NCI-H146 treated with DMSO at 0.1 percent for 48 hours (cell line): ENCODE measurements at regions not wholly inside any gene's neighbourhood (a gene's known extent, or its start where the extent isn't known, plus 50 kb on each side); places are given as distances from the start of the nearest gene placed in this dataset.
A peak's percentile ranks its signal among the peaks of the same experiment; 100 is the strongest.

Source experiments
- DNase-seq: peaks from one replicate; lab custom pipeline; 2025; ENCODE audit not compliant: unreplicated experiment; lab: John Stamatoyannopoulos, UW

DNA sequence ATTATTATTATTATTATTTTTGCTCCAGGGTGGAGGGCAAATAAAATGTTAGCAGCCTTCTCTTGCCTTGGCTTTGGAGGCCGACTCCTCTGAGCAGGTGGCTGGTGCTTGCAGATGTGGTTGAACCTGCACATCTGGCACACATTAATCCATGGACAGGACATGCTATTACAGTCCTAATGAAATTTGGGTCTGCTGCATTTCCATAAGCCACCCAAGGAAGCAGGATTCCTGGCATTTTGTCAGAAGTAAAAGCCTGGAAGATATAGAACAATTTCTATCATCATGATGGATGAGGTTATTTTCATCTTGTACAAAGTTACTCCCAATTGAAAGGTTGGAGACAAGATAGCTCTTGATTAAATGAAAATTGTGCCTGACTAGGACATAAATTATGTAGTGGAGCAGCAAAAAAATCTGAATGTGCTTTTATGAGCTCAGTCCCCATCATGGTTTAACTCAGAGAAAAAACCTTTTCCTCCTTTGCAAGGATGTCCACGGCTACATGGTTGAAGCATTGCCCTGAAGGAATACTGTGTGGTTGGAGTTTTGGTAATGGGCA lies 130.9 kb upstream of the RGMA start:
- DNase-seq = no peak

DNA sequence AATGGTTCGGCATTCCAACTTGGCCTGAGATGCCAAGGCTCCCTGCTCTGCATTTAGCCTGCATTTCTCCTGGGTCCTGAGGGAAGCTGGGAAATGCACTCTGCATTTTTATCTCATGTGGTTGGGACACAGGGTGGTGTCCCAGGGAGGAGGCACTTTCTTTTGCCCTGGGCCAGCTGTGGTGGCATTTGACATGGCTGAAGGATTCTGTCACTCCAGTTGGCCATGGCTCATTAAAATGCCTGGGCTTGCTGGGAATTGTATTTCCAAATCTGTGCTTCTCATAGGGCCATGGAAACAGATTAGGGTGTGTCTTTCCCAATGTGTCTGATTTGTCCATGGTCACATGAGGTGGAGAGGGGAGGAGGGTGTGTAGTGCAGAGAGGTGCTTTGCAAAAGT lies 128.3 kb upstream of the RGMA start:
- DNase-seq = no peak

DNA sequence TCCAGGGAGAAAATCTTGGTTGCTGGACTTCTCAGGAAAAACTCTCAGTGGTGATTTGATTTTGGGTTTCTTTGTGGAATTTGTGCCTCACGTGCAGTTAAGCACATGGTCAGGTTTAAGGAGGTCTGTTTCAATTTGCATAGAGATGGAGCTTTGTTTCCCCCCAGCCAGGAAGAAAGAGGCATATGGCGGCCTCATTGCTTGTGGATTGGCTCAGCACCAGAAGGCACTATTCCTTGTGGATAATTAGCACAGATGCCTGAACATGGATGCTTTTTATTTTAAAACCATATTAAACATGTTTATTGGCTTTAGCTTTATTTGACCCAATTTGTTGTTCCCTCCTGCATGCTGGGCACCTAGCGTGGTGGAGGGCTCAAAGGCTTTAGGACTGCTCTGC lies 125.1 kb upstream of the RGMA start:
- DNase-seq = no peak

DNA sequence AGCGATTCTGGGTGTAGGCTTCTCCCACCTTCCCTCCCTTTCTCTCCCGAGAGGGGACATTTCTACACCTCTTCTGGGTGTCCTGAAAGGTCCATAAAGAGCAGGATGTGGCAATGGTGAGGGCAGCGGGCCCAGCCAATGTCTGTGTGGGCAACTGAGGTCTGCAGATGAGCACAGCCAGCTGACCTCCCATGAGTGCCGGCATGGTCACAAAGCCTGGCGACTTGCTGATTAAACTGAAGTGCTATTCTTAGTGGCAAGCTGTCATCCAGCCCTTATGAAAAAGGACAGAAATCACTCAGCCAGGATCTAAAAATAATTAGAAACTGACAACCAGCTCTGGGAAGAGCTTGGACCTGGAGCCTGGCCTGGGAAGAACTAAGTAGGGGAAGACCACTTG lies 124.3 kb upstream of the RGMA start:
- no peak for DNase-seq

DNA sequence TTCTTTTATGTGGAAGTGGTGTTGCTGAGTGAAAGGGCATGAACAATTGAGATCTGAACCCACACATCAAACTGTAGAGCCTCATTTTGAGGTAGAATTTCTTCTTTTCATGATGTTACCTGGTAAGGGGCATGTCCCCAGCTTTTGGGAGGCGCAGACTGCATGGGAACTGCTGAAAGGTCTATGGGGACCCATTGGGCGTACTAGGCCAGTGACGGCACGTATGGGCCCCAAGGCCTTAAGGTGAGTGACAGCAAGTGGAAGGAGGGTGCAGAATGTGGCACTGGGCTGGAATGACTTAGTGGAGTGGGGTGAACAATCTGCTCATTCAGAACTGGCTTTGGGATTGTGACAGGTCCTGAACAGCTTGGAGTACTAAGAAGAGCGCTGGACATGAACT lies 123.6 kb upstream of the RGMA start:
- DNase-seq = no peak

DNA sequence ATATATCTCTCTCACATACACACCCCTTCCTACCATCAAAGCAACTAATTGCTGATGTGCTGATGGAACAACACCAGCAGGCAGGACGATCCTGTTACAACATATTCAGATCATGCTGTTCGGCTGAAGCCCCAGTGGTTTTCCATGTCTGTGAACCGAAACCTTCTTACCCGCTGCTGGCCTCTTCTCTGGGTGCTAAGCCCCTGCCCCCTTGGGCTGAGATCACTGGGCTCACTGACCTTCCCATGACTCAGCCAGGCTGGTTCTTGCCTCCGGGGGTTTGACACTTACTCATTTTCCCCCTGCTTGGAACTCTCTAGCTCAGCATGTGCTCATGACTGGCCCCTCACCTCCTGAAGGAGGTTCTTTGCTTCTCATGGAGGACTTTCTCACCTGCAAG lies 122.0 kb upstream of the RGMA start:
- DNase-seq = no peak

DNA sequence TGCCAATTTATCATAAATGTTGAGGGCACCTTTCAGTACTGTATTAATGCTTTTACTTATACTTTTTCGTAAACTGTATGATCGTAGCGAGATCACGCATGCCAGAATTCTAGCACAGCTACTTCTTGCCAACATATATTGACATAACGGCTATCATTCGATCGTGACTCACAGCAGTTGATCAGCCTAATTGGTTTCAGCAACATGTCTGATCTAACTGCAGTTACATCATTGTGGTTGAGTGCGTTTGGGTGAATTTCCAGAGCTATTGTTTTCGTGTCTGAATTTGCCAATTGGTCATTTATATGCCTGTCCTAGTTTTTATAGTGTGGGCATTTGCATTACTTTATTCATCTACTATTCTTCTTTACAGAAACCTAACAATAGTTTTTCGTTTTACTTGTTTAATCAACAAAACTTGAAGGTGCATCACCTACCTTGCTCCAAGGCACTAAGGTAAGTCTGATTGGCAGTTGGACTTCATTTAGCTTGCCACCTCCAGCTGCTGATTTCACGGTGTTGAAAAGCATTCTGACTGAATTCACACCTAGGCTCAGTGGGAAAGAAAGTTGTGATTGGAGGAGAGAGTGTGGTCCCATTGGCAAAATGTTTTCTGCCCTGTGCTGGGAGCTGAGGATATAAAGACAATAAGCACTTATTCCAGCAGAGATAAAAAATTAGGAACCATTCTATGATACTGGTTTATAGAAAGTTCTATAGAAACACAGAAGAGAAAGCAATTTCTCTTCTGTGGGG lies 120.9 kb upstream of the RGMA start:
- no peak for DNase-seq

DNA sequence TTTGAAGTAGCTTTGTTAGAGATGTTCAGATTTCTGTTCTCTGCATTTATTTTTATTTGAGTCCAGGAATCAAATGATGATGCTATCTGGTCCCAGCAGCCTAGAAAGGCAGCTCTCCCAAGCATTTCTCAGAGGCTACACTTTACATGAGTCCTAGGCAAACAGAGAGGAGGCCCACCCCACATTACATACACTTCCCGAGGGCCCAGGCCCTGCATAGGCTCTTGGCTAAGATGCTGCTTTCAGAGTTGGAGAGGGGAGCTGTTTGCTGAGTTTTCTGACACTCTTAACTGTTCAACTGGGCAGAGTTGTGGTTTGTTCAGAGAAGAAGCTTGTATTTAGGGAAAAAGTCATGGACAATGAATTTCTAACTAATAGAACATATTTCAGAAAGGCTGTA lies 117.9 kb upstream of the RGMA start:
- DNase-seq = no peak

DNA sequence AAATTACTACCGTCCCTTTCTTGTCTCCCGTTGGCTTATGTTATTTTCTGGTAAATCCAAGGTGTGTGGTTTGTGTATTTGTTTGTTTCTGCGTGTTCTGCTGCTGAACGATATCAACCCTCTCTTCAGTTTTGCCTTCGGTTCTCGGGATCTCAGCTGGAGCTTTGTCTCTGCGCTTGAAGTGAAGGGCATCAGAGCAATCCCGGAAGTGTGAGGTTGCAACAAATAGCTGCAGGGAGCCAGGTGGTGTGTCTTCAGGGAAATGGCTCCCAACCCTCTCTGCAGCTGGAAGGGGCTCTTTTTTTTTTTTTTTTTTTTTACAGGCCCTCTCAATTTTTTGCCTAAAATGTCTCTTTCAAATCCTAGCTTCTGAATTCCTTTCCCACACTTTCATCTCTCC lies 116.4 kb upstream of the RGMA start:
- no peak for DNase-seq

DNA sequence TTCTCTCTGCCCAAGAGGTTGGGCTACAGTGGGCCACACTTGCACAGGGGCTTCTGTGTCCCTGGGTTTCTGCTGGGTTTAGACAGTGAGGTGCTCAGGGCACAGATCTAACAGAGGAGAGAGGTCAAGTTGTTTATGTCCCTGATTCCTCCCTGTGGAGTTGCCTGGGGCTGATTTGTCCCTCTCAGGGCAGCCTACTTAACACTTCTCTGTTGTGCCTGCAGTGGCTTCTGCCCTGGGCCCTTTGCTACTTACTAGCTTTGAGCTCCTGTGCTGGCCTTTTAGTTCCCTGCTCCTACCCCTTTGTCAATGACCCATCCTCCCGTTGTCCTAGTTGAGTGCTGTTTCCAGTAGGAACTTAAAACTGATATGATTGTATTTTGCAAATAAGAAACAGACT lies 114.0 kb upstream of the RGMA start:
- DNase-seq = no peak

DNA sequence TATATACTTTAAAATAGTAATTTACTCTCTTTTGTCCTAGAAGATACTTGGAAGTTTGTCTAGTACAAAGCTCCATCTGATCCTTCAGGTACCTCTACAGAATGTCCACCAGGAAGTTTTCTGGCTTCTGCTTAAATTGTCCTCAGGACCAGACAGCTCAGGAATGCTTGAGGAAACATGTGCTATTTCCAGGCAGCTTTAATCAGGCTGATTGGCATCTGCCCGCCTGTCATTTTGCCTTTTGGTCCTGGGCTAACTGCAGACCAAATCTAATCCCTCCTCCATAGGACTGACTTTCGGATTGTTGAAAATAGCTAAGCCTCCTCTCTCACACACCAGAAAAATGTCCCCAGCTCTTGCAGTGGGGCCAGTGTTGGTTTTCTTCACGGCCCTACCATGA lies 113.4 kb upstream of the RGMA start:
- DNase-seq = no peak

DNA sequence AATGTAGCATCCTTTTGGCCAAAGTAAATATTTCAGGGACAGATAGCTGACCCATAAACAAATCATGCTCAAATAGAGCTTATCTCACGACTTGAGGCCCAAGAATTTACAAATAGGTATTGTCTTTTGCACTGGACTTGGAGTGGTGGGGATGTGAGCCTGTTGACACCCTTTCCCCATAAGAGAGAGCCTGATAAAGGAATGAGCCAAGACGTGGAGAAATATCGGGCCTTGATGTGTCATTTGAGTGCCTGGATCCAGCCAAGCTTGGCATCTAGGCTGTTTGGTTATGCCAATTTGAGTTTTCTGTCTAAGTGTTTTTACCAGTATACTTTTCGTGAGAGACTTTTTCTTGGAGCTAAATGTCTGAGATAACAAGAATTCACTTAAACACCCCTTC lies 112.9 kb upstream of the RGMA start:
- DNase-seq = no peak

DNA sequence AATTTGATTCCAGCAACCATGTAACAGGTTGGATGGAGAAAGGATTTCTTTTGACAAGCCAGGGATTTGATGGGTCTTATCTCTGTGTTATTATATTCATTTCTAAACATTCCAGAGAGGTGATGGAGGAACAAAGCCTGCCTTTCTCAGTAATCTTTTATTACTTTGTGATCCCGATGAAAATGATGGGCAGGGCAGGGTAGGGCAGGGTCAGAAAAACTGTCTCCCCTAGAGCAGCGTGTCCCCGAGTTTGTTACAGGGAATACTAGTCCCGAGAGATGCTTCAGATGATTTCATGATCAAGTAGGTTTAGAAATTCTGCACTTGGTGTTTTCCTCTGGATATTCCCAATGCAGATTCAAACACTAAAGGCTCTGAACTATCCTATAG lies 111.8 kb upstream of the RGMA start:
- DNase-seq = no peak

DNA sequence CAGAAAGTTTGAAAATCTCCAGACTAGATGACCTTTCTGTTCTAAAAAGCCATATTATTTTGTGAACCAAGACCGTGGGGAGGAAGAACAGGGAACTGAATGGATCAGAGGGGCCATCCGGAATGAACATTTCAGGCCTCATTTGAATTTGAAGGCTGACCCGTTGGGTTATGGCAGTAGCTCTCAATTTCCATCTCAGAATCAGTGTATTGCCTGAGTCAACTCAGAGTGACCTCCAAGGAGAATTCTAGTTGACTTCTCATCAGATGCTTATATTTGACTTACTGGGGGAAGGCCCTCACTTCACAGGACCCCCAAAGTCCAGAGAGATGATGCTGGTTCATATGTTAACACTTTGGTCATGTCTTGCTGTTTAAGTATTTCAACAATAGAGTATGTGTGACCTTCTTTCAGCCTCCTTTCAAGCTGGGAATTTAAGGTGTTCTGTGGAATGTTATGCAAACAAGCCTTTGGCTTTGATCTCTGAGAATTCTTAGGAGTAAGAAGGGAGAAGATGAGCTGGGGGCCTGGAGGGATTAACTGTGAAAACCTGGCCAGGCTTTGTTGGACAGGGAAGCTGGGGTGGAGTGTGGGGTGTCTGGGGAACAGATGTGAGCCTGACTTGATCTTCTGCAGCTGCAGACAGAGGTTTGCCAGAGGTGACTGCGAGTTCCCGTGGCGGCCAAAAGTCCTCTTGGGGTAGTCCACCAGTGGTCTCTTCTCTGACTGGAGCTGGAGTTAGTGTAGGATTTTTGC lies 111.2 kb upstream of the RGMA start:
- no peak for DNase-seq

DNA sequence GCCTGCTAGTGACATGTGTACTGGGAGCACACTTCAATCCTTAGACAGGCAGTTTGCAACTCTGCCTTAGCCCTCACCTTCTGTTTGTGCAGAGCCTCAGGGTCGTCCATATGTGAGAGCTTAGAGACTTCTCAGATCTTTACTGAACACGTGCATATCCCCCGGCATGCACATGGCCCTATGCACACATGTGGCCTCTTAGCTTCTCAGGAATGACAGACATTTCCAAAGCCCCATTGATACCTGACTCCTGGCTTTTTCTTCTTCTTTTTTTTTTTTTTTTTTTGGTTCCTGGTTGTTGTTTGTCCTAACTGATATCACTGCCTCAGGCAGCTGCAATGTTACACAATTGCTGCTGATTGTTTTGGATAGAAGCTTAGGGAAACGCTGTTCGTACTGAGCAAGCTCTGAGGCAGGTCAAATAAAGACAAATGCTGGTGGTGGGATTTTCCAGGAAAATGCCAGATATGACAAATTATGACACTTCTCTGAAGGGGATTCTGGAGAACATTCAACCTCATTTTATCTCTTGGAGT lies 107.2 kb upstream of the RGMA start:
- no peak for DNase-seq

DNA sequence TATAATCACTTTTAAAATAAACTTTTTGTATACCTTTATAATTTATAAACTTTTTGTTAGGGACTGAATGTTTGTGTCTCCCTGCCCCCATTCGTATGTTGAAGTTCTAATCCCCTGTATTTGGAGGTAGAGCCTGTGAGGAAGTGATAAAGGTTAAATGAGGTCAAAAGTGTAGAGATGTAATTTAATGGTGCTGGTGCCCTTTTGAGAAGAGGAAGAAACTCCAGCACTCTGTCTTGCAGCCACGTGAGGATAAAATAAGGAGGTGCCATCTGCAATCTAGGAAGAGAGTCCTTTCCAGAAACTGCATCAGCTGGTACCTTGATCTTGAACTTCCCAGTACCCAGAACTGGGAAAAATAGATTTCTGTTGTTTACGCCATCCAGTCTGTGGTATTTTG lies 106.1 kb upstream of the RGMA start:
- no peak for DNase-seq

DNA sequence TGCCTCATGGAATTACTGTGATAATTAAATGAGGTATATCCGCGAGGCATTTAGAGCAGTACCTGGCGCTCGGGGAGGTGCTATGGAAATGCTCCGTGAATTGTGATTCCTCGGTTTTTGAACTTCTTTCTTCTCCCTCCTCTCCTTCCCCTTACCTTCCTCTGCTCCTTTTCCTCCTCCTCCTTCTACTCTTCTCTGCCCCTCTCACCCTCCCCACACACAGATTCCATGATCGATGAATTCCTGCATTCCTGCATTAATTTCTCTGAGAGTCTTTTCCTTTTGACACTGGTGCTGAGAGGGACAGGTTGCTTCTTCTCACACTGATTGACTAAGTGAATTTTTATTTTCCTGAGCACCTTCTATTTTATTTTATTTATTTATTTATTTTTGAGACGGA lies 101.2 kb upstream of the RGMA start:
- no peak for DNase-seq

DNA sequence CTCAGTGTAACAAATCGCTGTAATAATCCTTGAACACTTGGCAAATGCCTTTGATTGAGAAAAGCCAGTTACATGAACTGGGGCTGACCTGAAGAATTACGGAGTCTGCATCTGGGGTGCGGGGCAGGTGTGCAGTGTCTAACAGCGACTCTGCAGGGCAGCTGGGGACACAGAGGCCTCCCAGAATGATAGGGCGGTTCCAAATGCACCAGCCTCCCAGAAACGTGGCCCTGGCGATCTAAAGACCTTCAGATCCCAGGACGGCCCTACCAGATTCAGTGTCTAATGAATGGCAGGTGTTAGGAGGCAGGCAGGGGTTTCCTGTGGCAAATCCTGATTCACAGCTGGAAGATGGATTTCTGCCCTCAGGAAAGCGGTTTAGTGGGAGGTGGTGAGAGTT lies 100.5 kb upstream of the RGMA start:
- DNase-seq = peak; percentile 67

DNA sequence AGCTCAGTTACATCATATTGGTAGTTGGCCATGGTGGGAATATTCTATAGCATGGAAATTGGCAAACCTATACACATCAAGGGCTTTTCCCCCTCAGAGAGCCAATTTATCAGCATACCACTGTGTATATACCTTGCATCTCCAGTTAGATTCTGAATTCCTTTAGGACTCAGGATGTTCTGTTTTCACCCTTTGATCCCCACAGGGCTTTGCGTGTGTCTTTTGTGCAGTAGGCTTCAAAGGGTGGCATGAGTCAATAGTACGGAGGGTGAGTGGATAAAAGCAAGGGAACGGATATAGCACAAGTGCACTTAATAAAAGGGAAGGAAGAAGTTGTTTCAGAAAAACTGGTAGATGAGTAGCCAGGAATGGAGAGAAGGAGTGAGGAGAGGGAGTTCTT lies 99.2 kb upstream of the RGMA start:
- no peak for DNase-seq

DNA sequence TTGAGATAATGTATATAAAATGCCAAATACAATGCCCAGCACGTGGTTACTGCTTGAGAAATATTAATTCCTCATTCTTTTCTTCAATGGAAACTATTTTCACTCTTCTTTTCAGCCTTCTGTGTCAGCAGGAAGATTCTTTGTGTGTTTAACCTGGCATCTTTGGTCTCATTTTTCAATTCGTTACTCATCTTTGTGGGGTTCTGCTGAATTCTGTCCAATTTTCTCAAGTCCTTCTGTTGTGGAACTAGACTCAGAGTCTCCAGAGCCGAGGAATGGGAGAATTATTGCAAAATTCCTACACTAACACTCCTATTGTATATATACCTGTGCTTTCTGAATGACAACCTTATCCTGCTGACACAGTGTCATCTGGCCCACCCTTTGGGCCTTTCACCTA lies 96.8 kb upstream of the RGMA start:
- no peak for DNase-seq

DNA sequence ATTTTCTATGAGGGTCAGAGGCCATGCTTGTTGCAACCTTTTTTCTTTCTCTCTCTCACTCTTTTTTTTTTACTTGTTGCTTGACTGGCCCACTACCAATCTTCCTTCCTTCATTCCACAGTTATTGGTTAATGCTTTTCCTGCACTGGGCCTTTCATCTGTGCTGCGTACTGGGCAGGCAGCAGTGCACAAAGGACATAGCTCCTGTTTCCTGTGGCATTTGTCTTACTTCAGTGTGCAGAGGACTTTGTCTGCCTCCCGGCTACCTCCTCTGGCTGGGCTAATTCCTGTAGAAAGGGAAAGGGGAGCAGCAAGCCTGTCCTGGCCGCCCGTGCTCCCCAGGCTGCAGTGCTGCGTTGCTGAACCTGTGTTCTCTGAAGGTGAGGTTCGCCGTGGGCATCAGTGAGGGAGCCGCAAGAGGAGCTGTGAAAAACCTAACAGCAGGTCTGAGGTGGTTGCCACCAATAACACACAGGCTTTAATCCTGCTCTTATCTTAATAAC lies 93.7 kb upstream of the RGMA start:
- no peak for DNase-seq

DNA sequence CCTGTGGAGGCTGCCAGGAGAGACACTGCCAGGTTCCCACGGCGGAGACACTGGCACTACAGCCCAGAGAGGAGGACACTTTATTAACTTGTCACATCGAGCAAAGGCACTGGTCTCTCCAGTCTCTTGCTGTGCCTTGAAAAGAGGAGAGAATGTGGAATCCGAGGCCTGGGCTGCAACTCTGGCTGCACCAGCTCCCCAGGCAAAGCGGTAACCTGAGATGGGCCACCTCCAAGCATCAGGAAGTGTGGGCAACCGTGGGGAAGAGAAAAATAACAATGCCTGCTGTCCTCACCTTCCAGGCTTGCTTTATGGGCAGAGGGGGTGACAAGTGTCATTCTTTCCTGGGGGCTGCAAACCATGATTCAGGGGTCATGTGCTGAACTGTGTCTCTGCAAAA lies 91.6 kb upstream of the RGMA start:
- DNase-seq = peak; percentile 15
